Caco-2 (cell line): ENCODE measurements at regions not wholly inside any gene's neighbourhood (a gene's known extent, or its start where the extent isn't known, plus 50 kb on each side); places are given as distances from the start of the nearest gene placed in this dataset.
"Not testable (repeated sequence)": the region's sequence is repeated elsewhere in the genome, so short reads cannot be mapped to it uniquely, and the experiment has no call there.

Experiments
- BruUV-seq: library from RNA; stranded (reverse); fragments of 400-500 nt; replicated peaks from 2 replicates; lab custom pipeline; 2021; lab: Mats Ljungman, UMichigan
- CTCF ChIA-PET: fragments of 300-600 bp; sonication (Branson Sonifier 250); formaldehyde crosslinking; loops from one replicate; lab custom pipeline; 2022; ENCODE audit warnings: antibody characterized with exemption; lab: Charles Lee
- POLR2A ChIA-PET: fragments of 300-600 bp; sonication (Branson Sonifier 250); formaldehyde crosslinking; loops from one replicate; lab custom pipeline; 2022; ENCODE audit warnings: antibody characterized with exemption; lab: Charles Lee
- DNase-seq, 2 experiments: peaks; one replicate each; pipeline versions ENCODE4 v3.0.0 to v3.0.0-alpha.2; 2020 to 2022
- H3K27me3 ChIP-seq: replicated peaks from 2 replicates; pipeline ENCODE4 v1.6.0; 2011; ENCODE audit warnings: low read length; ENCODE audit not compliant: control insufficient read depth, insufficient read depth
- H3K36me3 ChIP-seq: 2 replicates; pipeline ENCODE4 v1.5.1; 2011; ENCODE audit warnings: low read length; ENCODE audit not compliant: control insufficient read depth, insufficient read depth
- H3K4me1 ChIP-seq: fragments of 250-450 bp; sonication (Bioruptor Pico); 2 replicates; pipeline ENCODE4 v1.5.1; 2020; ENCODE audit warnings: mild to moderate bottlenecking
- H3K4me3 ChIP-seq: 2 replicates; pipeline ENCODE4 v1.5.1; 2011; ENCODE audit warnings: low read depth, mild to moderate bottlenecking, control low read depth, low read length
- H3K9me3 ChIP-seq: fragments of 250-450 bp; sonication (Bioruptor Pico); 2 replicates; pipeline ENCODE4 v1.5.1; 2020; ENCODE audit warnings: mild to moderate bottlenecking, moderate library complexity
- H3K27ac Mint-ChIP-seq: one replicate; pipeline ENCODE4 v1.8.0; 2022; ENCODE audit warnings: mixed read lengths; ENCODE audit not compliant: unreplicated experiment
- H3K27me3 Mint-ChIP-seq: one replicate; pipeline ENCODE4 v1.8.0; 2022; ENCODE audit warnings: mixed read lengths; ENCODE audit not compliant: insufficient read depth, unreplicated experiment
- H3K36me3 Mint-ChIP-seq: one replicate; pipeline ENCODE4 v1.8.0; 2022; ENCODE audit warnings: mild to moderate bottlenecking, mixed read lengths; ENCODE audit not compliant: insufficient read depth, unreplicated experiment
- H3K4me1 Mint-ChIP-seq: one replicate; pipeline ENCODE4 v1.8.0; 2022; ENCODE audit warnings: low read depth, mixed read lengths; ENCODE audit not compliant: unreplicated experiment
- H3K4me3 Mint-ChIP-seq: one replicate; pipeline ENCODE4 v1.8.0; 2022; ENCODE audit warnings: mild to moderate bottlenecking, moderate library complexity, mixed read lengths; ENCODE audit not compliant: unreplicated experiment
- H3K9me3 Mint-ChIP-seq: one replicate; pipeline ENCODE4 v1.8.0; 2022; ENCODE audit warnings: mixed read lengths; ENCODE audit not compliant: unreplicated experiment
- CTCF ChIP-seq, 2 experiments: fragments of 200-600 bp in 1 of 2; IDR thresholded peaks; 1 replicate in 1 of 2; 2 replicates in 1 of 2; pipeline versions ENCODE4 v1.5.1 to v1.8.0; 2011 to 2022; ENCODE audit warnings: antibody characterized with exemption in 1 of 2, control low read depth in 1 of 2, inconsistent platforms in 1 of 2, low read depth in 1 of 2, low read length in 1 of 2, mild to moderate bottlenecking in 1 of 2, moderate library complexity in 1 of 2; ENCODE audit not compliant: insufficient read depth in 1 of 2, severe bottlenecking in 1 of 2, unreplicated experiment in 1 of 2
- intact Hi-C: fragments of 100-400 bp; cut with micrococcal nuclease; formaldehyde crosslinking; loops from one replicate; pipeline ENCODE4 v1.10.0; 2022; ENCODE audit not compliant: unreplicated experiment

GRCh38 chr2:82993609-82994008, 1465.5 kb downstream of the SUCLG1 start:
- Mint-ChIP-seq H3K4me1 (peaks cover 14% of the 10 kb centered on the region), H3K36me3 (no peaks in the 10 kb centered on the region), H3K27ac (no peak overlapping the region), H3K27me3 (no peaks in the 10 kb centered on the region), H3K9me3 (no peaks in the 10 kb centered on the region), H3K4me3 (no peak overlapping the region)
- Histone ChIP-seq H3K9me3 (no peaks in the 10 kb centered on the region), H3K27me3 (no peaks in the 10 kb centered on the region), H3K36me3 (no peaks in the 10 kb centered on the region), H3K4me1 (peaks cover 15% of the 10 kb centered on the region), H3K4me3 (no peak overlapping the region)
- intact Hi-C loops: loop anchor here (10.0 kb wide), 1 partner anchor 111 kb away; no protein-coding TSS in a partner anchor
- peak in 1 of 2 experiments; percentile 46 for DNase-seq
- no TSS peak for BruUV-seq
- ChIA-PET CTCF (no interaction called here), POLR2A (no interaction called here)
- TF ChIP-seq CTCF (IDR thresholded peaks at IDR 0.05; ENCODE audit: insufficient read depth in 1 of 2, low read depth in 1 of 2, low read length in 1 of 2, severe bottlenecking in 1 of 2, unreplicated experiment in 1 of 2): no peak

- Mint-ChIP-seq H3K27me3 (no peaks in the 10 kb centered on the region), H3K27ac (no peak overlapping the region), H3K9me3 (no peaks in the 10 kb centered on the region), H3K4me3 (no peak overlapping the region), H3K4me1 (peaks cover 14% of the 10 kb centered on the region), H3K36me3 (no peaks in the 10 kb centered on the region)
- Histone ChIP-seq H3K36me3 (no peaks in the 10 kb centered on the region), H3K4me1 (peaks cover 15% of the 10 kb centered on the region), H3K27me3 (no peaks in the 10 kb centered on the region), H3K9me3 (no peaks in the 10 kb centered on the region), H3K4me3 (no peak overlapping the region)
- POLR2A ChIA-PET: no interaction called here
- DNase-seq: no peak
- TF ChIP-seq CTCF (IDR thresholded peaks at IDR 0.05; ENCODE audit: insufficient read depth in 1 of 2, low read depth in 1 of 2, low read length in 1 of 2, severe bottlenecking in 1 of 2, unreplicated experiment in 1 of 2): no peak
- CTCF ChIA-PET: no interaction called here
- intact Hi-C loops: loop anchor here (10.0 kb wide), 1 partner anchor 112 kb away; no protein-coding TSS in a partner anchor
- BruUV-seq: no TSS peak
Measured at GRCh38 chr2:82992968-82993367, 1466.1 kb downstream of the SUCLG1 start.

- H3K4me1 ChIP-seq, H3K4me3 ChIP-seq, H3K27me3 ChIP-seq, intact Hi-C loops, H3K27ac Mint-ChIP-seq, H3K27me3 Mint-ChIP-seq, H3K4me3 Mint-ChIP-seq, H3K36me3 ChIP-seq, H3K4me1 Mint-ChIP-seq, H3K36me3 Mint-ChIP-seq, BruUV-seq, DNase-seq, H3K9me3 ChIP-seq: not testable (repeated sequence)
- ChIA-PET POLR2A (interaction anchor here (0.6 kb wide), 1 partner anchor 336 kb away, joined by 4 read pairs; no protein-coding TSS in a partner anchor), CTCF (interaction anchor here (0.7 kb wide), 1 partner anchor 653 kb away, joined by 3 read pairs; no protein-coding TSS in a partner anchor)
- H3K9me3 Mint-ChIP-seq: peaks cover 10% of the 10 kb centered on the region
Measured at GRCh38 chr2:82987706-82988105, 1471.4 kb downstream of the SUCLG1 start.
